Erythroblast (primary cell): ENCODE measurements at regions not wholly inside any gene's neighbourhood (a gene's known extent, or its start where the extent isn't known, plus 50 kb on each side); places are given as distances from the start of the nearest gene placed in this dataset.

ENCODE experiments used
- GATA1 ChIP-seq: IDR thresholded peaks from 2 replicates; pipeline ENCODE4 v1.6.1; 2011; ENCODE audit warnings: low read depth, mild to moderate bottlenecking, control low read depth, low read length, moderate library complexity
- POLR2A ChIP-seq: IDR thresholded peaks from 2 replicates; pipeline ENCODE4 v1.6.1; 2011; ENCODE audit warnings: mild to moderate bottlenecking, low read length

DNA sequence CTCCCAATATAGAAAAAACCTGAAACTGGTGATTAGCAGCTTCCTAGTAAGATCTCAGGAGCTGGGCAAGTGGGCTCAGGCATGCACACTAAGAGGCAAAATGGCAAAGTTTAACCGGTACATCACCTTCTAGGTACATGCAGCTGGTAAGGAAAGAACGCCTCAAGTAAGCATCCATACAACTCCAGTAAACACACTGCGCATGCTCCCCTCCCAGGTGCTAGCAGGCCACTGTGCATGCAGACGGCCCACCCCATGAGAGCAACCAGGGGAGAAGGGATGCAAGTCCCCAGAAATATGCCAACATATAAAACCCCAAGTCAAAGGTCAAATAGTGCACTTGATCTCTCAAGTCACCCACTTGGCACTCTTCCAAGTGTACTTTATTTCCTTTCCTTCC, 228.6 kb upstream of the KIF2A start:
- TF ChIP-seq POLR2A (no peak), GATA1 (no peak)
